Spleen (tissue), 7 donors: ENCODE measurements at regions not wholly inside any gene's neighbourhood (a gene's known extent, or its start where the extent isn't known, plus 50 kb on each side); places are given as distances from the start of the nearest gene placed in this dataset.

Experiments used
- CTCF ChIP-seq, 11 experiments: fragments of 200-600 bp in 7 of 11; fragments of 450-650 bp in 4 of 11; sonication (generic) in 4 of 11; IDR thresholded peaks in 8 of 11; conservative IDR thresholded peaks in 3 of 11; 1 replicate in 7 of 11; 2 replicates in 4 of 11; pipeline versions ENCODE4 v1.4.0 to v1.8.0; 2016 to 2021; ENCODE audit warnings: antibody characterized with exemption in 11 of 11, inconsistent platforms in 4 of 11, mild to moderate bottlenecking in 1 of 11
- POLR2A ChIP-seq, 3 donors: fragments of 450-650 bp; IDR thresholded peaks; one replicate each; pipeline ENCODE4 v1.5.1; 2017; ENCODE audit warnings: antibody characterized with exemption in 3 of 3, mild to moderate bottlenecking in 1 of 3
- donor health status: DM: no; HTN: no; CAD: no; lungs with moderate emphysema.
- donor health status: DM: no; HTN: no; CAD: no.
- donor health status: DM: no; HTN: no; CAD: no.

GRCh38 chr3:30440147-30440604 lies 166.2 kb upstream of the TGFBR2 start:
- TF ChIP-seq CTCF (IDR thresholded peaks at IDR 0.05 in 8 of 11, conservative IDR thresholded peaks at IDR 0.05 in 3 of 11) (no peak), POLR2A (IDR thresholded peaks at IDR 0.05) (no peak)
